Midbrain (tissue), 1 donor: ENCODE measurements at regions not wholly inside any gene's neighbourhood (a gene's known extent, or its start where the extent isn't known, plus 50 kb on each side); places are given as distances from the start of the nearest gene placed in this dataset.

ENCODE experiments used
- DNase-seq: peaks from one replicate; lab custom pipeline; 2025; lab: John Stamatoyannopoulos, UW

DNA sequence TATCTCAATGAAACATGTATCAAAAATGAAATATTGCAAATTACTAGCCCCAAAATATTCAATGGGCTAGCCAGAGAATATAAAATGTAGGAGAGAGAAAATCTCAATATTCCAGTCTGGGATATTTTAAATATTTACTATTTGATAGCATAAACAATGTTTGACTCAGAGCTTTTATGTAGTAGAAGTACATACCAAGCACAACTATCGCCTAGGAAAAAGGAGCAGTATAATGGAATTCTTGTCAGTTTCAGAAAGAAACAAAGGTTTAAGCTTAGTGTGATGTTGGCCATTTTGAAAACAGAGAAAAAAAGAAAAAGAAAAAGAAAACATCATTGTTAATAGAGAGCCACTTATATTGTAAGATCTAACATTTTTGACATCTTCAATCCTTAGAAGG lies 1961.9 kb upstream of the CELF4 start:
- DNase-seq: no peak

DNA sequence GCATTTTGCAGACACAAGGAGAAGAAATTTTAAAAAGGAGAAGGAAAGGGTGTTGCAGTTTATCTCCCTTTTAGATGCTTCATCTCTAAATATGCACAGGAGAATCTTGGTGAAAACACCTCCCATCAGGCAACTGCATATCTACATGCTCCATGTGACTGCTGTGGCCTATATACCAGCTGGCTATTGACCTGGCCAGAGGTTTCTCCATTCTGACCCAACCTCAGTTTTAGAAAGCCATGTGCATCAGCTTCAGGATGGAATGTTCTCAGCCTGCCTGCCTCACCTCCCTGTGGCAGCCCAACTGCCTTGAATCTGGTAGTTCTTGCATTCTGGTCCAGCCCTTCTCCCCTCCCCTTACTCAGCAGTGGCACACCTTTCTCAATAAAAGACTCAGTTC lies 1958.8 kb upstream of the CELF4 start:
- DNase-seq: no peak

DNA sequence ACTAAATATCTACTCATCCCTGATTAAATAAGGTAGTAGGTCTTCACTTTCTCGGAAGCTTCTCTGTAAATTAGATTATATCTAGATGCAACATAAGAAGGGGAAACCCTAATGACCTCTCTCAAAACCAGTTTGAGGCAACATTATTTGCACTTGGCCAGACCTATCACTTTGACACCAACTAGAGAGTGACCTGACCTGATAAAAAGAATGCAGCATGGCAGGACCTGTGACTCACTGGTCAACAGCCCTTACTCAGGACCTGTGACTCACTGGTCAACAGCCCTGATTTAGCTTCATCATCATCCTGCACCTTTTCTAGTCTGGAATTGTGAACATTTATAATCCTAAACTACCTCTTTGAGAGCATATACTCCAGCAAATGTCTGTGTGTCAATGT lies 1957.7 kb upstream of the CELF4 start:
- no peak for DNase-seq

DNA sequence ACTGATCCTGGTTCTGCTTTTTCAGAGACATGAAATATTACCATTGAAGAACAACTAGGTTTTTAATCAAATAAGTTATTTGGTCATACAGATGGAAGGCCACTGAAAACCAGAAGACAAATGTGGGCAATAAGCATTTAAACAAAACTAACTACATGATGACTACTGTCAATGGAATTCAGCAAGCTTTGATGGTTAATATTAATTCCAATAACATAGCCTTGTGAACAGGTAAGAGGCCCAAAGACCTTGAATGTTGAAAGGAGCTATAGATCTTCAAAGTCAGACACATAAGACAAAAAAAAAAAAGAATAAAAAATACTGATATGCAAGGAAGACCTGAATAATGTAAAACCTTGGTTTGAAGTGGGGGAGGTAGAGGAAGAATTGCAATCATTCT lies 1955.6 kb upstream of the CELF4 start:
- no peak for DNase-seq

DNA sequence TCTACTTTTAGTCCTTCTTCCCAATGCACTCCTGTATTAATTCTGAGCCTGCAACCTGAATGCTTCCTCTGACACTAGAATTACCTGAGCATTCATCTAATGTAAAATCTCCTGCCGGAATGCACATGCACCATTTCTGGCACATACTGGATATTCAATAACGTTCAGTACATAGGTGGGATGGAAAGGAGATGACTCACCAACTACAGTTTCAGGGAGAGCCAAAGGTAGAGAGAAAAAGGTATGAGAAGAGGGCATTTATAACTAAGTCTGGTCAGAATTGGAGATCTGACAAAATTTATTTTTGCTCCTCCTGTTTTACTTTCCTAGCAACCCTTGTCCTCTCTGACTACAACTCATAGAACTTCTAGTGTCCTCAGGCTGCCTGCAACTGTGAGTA lies 1954.1 kb upstream of the CELF4 start:
- no peak for DNase-seq

DNA sequence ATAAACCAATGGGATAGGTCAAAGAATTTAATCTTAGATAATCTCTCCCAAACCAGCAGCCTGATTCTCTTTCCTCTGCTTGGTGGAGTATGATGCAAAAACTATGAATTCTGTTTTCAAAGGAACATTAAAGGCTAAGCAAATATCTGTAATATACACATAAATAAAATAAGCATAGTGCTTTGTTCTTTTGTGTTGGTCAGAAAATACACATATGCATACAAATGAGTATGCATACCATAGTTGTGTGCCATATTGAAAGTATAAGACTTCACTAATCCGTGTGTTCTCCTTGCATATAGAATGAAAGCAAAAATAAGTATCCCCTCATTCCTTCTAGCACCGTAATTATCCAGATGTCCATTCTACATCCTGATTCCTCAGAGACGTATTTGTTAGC lies 1949.7 kb upstream of the CELF4 start:
- DNase-seq: no peak

DNA sequence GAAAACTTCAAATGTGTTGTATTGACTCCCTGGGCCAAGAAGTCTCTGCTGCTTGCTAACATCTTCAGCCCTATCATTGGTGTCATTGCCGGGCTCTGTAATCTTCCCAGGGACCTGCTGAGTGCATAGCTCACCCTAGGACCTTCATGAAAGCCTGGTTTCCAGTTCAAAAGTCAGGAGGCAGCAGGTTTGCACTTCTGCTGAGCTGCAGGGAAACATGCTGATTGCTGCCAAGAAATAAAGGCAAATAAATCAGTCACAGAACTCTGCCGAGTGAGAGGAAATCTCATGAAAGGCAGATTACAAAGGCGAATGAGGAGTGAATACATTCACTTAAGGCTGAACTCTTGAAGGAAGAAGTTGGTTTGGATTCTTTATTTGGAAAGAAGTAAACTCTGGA lies 1947.6 kb upstream of the CELF4 start:
- DNase-seq: no peak

DNA sequence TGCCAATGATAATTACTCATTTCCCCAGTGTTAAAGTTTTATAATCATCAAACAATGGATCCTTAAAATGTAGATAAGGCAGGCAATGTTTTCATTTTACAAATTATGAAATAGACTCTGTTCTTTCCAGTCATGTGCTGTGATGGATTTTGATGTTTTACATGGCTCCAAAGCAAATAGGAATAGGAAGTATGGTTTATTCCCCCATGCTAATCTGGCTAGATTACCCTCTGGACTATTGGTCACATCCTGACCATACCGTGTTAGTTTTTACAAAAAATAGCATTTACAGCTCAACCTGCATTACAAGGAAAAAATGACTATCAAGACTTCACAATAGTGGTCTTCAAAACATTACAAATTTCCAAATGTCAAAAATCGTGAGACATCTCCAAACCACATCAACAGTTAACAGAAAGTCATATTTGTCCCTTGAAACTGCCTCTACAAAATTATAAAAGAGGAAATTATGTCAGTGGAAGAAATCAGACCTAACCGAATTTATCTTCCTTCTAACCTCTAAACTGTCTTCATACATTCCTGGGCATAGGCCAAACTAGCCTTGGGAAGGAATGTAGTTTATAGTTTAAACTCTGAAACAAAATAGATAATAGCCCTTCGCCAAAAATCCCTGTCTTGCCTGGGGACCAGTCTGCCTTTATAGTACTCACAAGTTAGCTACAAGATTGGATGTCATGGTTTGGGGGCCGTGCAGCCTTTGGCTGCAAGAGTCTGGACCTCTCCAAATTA lies 1941.2 kb upstream of the CELF4 start:
- DNase-seq: no peak

DNA sequence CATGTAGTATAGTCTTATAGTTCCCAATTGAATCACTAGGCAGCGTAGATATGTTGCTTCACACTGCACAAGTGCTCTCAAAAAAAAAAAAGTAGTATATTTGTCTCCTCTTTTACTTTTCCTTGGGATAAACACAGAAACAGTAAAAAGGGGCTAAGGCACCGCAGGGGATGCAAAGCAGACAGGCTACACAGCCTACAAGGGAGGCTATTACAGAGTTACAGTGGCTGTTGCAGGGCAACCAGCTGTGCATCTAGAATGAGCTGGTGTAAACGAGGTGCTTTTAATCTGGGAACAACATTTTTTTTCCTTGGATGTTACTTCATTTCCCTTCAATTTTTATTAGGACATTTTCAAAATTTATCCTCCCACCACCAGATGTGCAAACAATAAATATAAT lies 1934.7 kb upstream of the CELF4 start:
- DNase-seq: no peak

DNA sequence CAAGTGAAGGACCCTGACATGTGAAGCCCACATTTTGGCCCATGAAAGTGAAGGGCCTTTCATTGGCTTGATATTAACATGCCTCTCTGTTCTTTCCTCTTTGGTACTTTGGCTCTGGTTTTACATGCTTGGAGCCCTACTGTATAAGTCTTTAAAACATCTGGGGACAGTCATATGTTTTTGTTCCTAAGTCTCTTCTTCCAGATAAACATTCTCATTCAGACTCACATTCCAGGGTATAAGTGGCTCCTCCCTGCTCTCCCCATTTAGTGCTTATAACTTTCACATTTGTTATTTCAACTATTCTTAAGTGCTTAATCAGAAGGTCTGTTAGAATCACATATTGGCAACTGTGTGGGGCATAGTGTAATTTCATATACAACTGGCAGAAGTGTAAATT lies 1932.2 kb upstream of the CELF4 start:
- no peak for DNase-seq

DNA sequence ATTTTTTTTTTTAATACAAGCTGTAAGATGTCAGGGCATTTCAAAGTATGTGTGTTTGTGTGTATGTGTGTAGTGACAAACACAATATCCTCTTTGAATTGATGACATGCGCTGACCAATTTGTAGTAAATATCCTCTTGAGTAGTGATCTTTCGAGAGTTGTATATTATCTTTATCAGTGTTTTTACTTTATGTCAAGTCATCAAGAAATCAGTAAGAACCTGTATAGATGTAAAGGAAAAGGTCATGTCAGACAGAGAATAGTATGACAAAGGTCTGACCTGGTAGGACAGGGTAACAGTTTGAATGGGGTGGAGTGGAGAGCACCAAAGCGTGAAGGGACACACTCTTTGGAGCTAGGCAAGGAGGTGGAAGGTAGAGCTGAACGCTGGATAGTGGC lies 1931.4 kb upstream of the CELF4 start:
- no peak for DNase-seq

DNA sequence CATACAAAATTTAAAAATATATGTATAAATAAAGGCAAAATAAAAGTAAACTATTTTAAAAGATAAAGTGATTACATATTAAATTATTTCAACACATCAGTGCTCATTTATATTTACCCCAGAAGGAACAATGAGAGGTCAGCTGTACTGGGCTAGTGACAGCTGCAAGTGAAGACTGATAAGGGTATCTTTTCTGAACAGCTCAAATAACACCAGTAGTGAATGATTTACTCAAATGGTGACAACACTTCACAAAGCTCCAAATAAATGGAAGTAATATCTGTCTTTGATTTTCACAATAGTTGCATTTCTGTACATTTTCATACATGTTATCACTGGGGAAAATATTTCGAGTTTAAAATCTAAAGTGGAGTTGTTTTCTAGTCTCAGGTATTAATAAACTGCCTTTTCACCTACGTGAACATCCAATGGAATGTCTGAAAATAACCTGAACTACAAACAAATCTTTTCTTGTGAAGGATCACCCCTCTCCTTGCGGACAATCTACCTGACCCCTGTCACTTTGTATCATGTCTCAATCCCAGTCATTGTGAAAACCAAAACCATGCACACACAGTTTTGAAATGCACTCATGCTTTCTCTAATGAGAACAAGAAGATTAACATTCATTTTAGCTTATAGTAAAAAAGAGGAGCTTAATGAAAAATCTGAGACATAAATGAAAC lies 1928.8 kb upstream of the CELF4 start:
- DNase-seq: no peak

DNA sequence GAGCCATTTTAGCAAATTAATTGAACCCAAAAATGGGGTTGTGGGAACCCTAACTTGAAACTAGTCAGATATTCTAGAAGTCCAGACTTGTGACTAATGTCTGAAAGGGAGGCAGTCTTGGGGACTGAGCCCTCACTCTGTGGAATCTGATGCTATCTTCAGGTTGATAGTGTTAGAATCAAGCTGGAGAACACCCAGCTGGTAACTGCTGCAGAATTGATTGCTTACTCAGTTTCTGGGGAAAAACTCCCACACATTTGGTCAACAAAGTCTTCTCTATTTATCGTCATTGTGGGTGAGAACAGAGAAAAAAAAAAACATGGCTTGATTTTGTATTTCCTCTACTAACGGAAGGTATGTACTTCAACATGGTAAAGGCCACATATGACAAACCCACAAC lies 1925.8 kb upstream of the CELF4 start:
- DNase-seq: no peak

DNA sequence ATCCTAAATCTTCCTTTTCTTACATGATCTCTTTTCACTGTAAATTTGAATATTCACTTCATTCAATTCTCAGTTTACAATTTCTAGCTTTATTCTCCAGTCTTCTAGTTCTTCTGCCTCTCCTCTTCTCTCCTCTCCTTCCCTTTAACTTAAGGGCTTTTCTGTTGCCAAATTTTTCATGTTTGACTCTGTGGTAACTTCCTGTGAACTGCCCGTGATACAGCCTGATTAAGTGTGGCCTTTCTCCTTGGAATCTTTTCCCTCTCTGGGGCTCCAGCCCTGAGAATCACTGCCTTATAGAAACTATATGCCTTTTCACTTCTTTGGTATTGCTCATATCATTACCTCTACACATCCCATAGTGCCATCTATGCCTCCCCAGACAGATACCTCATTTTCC lies 1923.8 kb upstream of the CELF4 start:
- no peak for DNase-seq

DNA sequence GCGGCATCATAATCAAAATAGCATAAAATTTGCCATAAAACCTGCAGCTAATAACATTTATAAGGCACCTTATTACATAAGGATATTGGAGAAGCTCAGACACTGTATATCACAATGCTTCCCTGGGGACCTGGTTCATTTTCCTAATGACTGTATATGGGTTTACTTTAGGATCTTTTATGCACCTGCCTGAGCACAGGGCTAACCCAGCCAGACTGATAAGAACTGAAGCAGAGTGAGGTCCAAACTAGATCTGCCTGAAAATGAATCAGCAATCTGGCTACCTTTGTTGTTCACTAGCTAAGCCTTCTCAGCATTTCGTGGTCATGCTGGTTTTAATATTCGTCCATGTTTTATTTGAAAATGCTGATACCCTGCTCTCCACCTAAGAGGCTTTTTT lies 1922.3 kb upstream of the CELF4 start:
- DNase-seq: no peak

DNA sequence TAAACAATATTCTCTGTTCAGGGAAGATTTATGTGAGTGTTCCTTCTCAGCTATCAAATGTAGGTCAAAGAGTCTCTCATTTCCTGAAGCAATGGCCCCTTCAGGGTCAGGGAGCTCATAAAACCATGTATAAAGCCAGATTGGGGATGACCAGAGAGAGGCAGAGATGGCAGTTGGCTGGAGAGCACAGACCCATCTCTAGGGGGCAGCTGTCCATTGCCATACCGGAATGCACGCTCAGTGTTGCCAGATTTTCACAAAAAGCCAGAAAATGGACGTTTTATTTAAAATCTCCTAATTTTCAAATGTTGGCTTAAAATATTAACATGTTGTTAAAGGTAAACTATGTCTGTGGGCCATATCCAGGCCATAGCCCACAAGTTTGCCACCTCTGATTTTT lies 1920.7 kb upstream of the CELF4 start:
- DNase-seq: no peak

DNA sequence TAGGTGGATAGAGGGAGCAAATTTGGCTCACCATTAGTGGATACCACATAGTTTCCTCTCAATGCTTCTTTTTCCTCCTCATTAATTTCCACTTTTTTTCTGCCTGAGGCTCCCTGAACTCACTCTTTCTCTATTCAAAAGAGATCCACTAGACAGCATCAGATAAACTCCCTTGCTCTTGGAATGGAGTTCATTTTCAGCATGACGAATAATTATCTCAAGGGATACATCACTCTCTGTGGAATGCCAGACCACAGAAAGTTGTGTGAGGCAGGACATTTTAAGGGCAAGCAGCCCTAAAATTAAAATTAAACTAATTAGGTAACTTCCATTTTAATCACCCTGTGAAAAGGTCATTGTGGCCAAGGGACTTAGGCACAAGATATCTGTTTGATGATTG lies 1920.1 kb upstream of the CELF4 start:
- no peak for DNase-seq

DNA sequence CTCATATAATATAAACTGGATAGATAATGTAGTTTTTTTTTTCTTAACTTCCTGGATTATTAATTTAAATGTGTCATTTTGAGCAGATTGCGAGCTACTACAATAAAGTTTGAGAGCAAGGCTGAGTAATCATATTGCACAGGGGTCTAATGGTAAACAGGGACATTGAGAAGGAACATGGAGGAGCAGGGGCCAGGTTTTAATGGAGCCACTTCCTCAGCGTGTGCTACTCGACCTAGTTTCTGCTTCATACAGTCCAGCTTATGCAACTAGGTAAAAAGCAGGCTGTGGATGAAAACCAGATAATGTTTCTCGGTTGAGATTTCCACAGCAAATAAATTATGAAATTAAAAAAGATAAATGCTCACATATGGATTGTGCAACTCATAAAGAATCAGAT lies 1915.7 kb upstream of the CELF4 start:
- DNase-seq: no peak

DNA sequence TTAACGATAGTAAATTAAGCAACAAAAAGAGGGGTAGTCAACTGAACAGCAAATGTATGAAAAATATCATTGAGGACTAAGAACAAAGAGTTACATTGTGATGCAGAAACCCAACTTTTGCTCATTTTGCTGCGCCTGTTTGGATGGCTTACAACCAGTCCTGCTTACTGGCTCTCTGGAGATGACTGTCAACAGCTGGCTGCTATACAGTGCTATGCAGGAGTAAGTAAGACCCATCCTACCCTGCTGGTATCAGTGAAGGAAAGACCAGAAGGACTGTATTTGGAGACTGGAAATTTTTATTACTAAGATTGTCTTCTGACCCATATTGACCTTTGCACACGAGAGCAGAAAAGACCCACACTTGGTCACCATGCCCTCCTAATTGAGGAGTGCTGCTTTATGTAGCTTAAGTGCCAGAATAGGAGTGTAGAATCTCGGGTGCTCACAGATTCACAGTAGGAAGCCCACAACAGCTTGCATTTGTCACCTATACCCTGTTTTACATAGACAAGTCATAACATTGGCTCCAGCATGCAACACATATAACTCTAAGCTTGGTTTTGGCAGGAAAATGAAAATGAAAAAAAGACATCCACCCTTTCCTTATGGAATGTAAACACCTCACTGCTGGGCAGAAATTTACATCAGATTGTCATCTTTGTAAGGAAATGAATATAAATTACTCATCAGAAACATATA lies 1915.0 kb upstream of the CELF4 start:
- no peak for DNase-seq

DNA sequence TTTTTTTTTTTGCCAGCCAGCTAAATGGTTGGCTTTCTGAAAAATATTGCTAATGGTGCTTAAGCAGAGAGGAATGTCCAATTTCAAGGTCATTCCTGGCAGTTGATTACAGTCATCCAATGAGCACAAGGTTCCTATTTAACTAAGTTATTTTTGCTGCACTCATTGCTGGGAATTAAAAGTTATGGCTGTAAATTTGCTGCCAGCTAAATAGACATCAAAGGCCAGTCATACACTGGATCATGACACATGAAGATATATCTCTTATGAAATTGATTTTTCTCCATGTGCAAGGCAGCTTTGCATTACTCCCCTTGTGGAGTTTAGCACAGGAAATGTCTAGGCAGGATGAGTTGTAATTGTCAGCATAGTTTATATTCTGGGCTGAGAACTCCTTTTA lies 1898.4 kb upstream of the CELF4 start:
- no peak for DNase-seq

DNA sequence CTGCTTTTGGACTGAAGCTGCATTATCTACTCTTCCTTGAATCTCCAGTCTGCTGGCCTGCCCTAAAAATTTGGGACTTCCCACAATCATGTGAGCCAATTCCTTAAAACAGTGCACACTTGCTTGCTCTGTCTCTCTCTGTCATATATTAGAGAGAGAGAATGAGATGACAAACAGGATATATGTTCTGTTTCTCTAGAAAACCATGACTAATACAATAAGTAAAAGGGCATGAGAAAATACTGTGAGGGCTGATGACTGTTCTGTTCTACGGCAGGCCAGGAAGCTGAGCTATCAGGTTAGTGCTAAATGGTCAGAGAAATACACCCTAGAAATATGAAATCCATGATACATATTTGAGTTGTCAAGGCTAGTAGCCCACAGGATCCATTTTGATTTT lies 1896.8 kb upstream of the CELF4 start:
- no peak for DNase-seq

DNA sequence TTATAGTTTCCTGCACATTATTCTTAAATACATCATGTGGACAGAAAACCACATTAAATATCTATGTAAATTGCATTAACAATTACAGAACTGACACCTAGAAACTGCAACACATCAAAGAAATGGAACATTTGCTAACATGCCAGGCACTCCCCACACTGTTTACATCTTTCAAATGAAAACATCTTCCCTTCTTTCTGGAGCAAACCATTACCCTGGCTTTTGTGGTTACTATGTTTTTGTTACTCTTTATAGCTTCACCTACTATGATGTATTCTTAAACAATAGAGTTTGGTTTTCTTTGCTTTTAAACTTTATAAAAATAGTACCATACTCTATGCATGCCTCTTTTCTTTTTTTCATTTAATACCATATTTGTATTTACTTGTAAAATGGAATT lies 1894.5 kb upstream of the CELF4 start:
- DNase-seq: no peak

DNA sequence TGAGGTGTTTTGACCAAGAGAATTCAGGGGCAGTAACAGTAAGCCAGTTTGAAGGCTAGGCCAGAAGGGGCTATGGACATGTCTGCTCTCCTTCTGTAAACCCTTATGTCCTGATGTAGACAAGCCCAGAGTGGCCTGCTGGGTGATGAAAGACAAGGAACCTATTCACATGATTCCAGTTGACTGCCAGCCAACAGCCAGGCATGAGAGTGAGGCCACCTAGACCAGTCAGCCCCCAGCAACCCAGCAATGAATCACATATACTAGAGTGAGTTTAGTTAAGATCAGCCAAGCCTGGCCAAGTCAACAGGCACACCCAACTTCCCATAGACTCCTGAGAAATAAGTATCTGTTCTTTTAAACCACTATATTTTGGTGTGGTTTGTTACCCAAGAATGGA lies 1889.7 kb upstream of the CELF4 start:
- DNase-seq: no peak
